Ovary (tissue), 3 donors: ENCODE measurements at regions not wholly inside any gene's neighbourhood (a gene's known extent, or its start where the extent isn't known, plus 50 kb on each side); places are given as distances from the start of the nearest gene placed in this dataset.

Experiments
- CTCF ChIP-seq, 3 donors: fragments of 450-650 bp in 2 of 3; fragments of 200-600 bp in 1 of 3; IDR thresholded peaks; one replicate each; pipeline versions ENCODE4 v1.5.1 to v1.8.0; 2016 to 2022; ENCODE audit warnings: antibody characterized with exemption in 3 of 3, mild to moderate bottlenecking in 1 of 3
- POLR2A ChIP-seq: fragments of 450-650 bp; IDR thresholded peaks from one replicate; pipeline ENCODE4 v1.6.1; 2017; ENCODE audit warnings: antibody characterized with exemption, mild to moderate bottlenecking, moderate library complexity
- donor health status: DM: no; HTN: no; CAD: no.

GRCh38 chr12:102766961-102767360, 150.1 kb downstream of the PAH start:
- TF ChIP-seq CTCF (IDR thresholded peaks at IDR 0.05), result no peak
- TF ChIP-seq POLR2A, result no peak
